ENCODE measurements at regions not wholly inside any gene's neighbourhood (a gene's known extent, or its start where the extent isn't known, plus 50 kb on each side); places are given as distances from the start of the nearest gene placed in this dataset.

DNA sequence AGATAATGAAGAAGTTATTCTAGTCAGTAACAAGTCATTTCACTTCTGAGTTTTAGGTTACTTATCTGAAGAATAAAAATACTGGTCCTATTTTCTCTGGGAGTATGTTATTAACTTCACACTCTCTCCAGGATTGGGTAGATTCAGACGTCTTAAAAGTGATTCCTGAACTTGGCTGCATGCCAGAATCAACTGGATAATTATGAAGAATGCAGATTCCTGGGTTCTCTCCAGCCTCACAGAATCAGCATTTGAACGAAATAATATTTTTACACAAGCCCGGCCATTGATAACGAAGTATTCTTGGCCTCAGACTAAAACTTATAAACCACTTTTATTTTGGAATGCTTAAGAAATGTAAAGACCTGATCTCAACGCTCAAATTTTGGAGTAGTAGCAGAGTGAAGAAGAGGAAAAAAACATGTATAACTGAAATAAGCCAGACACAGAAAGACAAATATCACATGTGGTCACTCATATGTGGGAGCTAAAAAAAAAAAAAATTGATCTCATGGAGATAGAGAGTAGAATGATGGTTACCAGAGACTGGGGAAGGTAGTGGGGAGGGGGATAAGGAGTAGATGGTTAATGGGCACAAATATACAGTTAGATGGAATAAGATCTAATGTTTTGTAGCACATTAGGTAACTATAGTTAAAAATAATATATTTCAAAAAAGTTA lies 507.3 kb downstream of the ISL1 start:
- no peak overlapping the region for H3K27ac ChIP-seq
- intact Hi-C loops (cut with micrococcal nuclease; ENCODE audit: unreplicated experiment): no loop called here
- no peak for TF ChIP-seq EZH2 (IDR thresholded peaks at IDR 0.05; ENCODE audit: low read depth)
- TF ChIP-seq, protein P1, sequence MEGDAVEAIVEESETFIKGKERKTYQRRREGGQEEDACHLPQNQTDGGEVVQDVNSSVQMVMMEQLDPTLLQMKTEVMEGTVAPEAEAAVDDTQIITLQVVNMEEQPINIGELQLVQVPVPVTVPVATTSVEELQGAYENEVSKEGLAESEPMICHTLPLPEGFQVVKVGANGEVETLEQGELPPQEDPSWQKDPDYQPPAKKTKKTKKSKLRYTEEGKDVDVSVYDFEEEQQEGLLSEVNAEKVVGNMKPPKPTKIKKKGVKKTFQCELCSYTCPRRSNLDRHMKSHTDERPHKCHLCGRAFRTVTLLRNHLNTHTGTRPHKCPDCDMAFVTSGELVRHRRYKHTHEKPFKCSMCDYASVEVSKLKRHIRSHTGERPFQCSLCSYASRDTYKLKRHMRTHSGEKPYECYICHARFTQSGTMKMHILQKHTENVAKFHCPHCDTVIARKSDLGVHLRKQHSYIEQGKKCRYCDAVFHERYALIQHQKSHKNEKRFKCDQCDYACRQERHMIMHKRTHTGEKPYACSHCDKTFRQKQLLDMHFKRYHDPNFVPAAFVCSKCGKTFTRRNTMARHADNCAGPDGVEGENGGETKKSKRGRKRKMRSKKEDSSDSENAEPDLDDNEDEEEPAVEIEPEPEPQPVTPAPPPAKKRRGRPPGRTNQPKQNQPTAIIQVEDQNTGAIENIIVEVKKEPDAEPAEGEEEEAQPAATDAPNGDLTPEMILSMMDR (conservative IDR thresholded peaks at IDR 0.05): no peak
- no peak overlapping the region for H3K4me2 ChIP-seq
- H2AFZ ChIP-seq: no peak overlapping the region
- H3K27me3 ChIP-seq (ENCODE audit: insufficient read depth, low read depth): no peaks in the 10 kb centered on the region
- no peaks in the 10 kb centered on the region for H4K20me1 ChIP-seq (ENCODE audit: insufficient read depth)
- CTCF ChIA-PET: no interaction called here
- no peak for DNase-seq
- H3K9me3 ChIP-seq (ENCODE audit: insufficient read depth, low read depth): no peaks in the 10 kb centered on the region
- no peaks in the 10 kb centered on the region for H3K36me3 ChIP-seq (ENCODE audit: low read depth)
- H3K79me2 ChIP-seq (ENCODE audit: low read depth): no peaks in the 10 kb centered on the region
- H3K4me1 ChIP-seq (replicated peaks; ENCODE audit: insufficient read depth): no peaks in the 10 kb centered on the region
- H3K9me2 ChIP-seq (ENCODE audit: insufficient read depth): no peaks in the 10 kb centered on the region; the same call in 1 of the 2 replicates
- no TSS peak for BruUV-seq (replicated peaks)
- H3F3A ChIP-seq (ENCODE audit: insufficient read depth, low read depth): no peaks in the 10 kb centered on the region
- H3K4me3 ChIP-seq: no peak overlapping the region
- POLR2A ChIA-PET (ENCODE audit: unreplicated experiment): no interaction called here

DNA sequence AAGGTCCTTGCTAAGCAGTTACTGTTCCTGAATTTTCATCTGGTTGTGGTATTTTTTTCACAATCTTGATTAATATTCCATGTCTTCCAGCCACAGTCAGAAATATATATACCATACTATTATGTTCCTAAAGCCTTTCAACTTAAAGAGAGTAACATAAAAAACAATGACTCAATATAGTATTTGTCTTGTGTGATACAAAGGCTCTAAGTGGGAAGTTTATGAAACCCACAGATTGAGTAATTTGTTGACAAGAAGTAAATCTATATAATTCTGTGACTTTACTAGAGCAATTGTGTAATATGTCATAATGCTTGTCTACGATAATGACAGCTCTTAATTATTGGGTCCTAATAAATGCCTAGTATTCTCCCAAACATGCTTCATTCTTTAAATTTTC lies 509.4 kb downstream of the ISL1 start:
- no peaks in the 10 kb centered on the region for H3K27me3 ChIP-seq (ENCODE audit: insufficient read depth, low read depth)
- no peak overlapping the region for H3K27ac ChIP-seq
- ChIA-PET CTCF (no interaction called here), POLR2A (ENCODE audit: unreplicated experiment) (no interaction called here)
- no peaks in the 10 kb centered on the region for H3K9me3 ChIP-seq (ENCODE audit: insufficient read depth, low read depth)
- H3K36me3 ChIP-seq (ENCODE audit: low read depth): no peaks in the 10 kb centered on the region
- no peaks in the 10 kb centered on the region for H3K4me1 ChIP-seq (replicated peaks; ENCODE audit: insufficient read depth)
- no peak overlapping the region for H3K4me2 ChIP-seq
- no peak for TF ChIP-seq EZH2 (IDR thresholded peaks at IDR 0.05; ENCODE audit: low read depth)
- TF ChIP-seq, protein P1 (conservative IDR thresholded peaks at IDR 0.05): no peak
- H3F3A ChIP-seq (ENCODE audit: insufficient read depth, low read depth): no peaks in the 10 kb centered on the region
- DNase-seq: no peak
- no peak overlapping the region for H3K4me3 ChIP-seq
- H2AFZ ChIP-seq: no peak overlapping the region
- intact Hi-C loops (cut with micrococcal nuclease; ENCODE audit: unreplicated experiment): no loop called here
- peaks cover 4% of the 10 kb centered on the region; the same call in 1 of the 2 replicates for H3K9me2 ChIP-seq (ENCODE audit: insufficient read depth)
- no peaks in the 10 kb centered on the region for H4K20me1 ChIP-seq (ENCODE audit: insufficient read depth)
- BruUV-seq (replicated peaks): no TSS peak
- H3K79me2 ChIP-seq (ENCODE audit: low read depth): no peaks in the 10 kb centered on the region

DNA sequence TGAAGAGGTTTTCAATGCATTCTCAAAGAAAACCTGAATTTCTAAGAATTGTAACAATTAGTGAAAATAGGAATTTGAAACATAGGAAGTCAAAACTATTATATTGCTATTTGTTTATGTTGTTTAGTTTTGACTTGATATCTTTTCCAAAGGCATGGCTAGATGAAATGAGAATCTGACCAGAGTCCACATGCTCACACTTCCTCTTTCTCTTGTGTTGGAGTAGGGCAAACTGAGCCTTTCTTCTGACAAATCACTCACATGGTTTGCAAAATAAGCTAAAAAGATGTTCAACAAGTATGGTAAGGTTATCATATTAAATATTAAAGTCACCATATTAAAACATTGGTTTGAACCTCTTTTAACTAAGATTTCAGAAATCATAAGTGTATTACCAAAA lies 512.6 kb downstream of the ISL1 start:
- no peaks in the 10 kb centered on the region for H4K20me1 ChIP-seq (ENCODE audit: insufficient read depth)
- no peak overlapping the region for H3K4me2 ChIP-seq
- no peaks in the 10 kb centered on the region for H3K79me2 ChIP-seq (ENCODE audit: low read depth)
- POLR2A ChIA-PET (ENCODE audit: unreplicated experiment): no interaction called here
- H3K27me3 ChIP-seq (ENCODE audit: insufficient read depth, low read depth): no peaks in the 10 kb centered on the region
- H3K4me3 ChIP-seq: no peak overlapping the region
- H3K27ac ChIP-seq: no peak overlapping the region
- no TSS peak for BruUV-seq (replicated peaks)
- TF ChIP-seq, protein P1 (conservative IDR thresholded peaks at IDR 0.05): no peak
- TF ChIP-seq EZH2 (IDR thresholded peaks at IDR 0.05; ENCODE audit: low read depth): no peak
- intact Hi-C loops (cut with micrococcal nuclease; ENCODE audit: unreplicated experiment): no loop called here
- no peaks in the 10 kb centered on the region for H3K9me3 ChIP-seq (ENCODE audit: insufficient read depth, low read depth)
- CTCF ChIA-PET: no interaction called here
- H3F3A ChIP-seq (ENCODE audit: insufficient read depth, low read depth): no peaks in the 10 kb centered on the region
- H3K9me2 ChIP-seq (ENCODE audit: insufficient read depth): peaks cover 4% of the 10 kb centered on the region; the same call in 1 of the 2 replicates
- no peaks in the 10 kb centered on the region for H3K4me1 ChIP-seq (replicated peaks; ENCODE audit: insufficient read depth)
- no peak overlapping the region for H2AFZ ChIP-seq
- DNase-seq: no peak
- no peaks in the 10 kb centered on the region for H3K36me3 ChIP-seq (ENCODE audit: low read depth)

Measured in PC-9 (cell line).